Embryonic facial prominence (tissue), 1 donor: ENCODE measurements at regions not wholly inside any gene's neighbourhood (a gene's known extent, or its start where the extent isn't known, plus 50 kb on each side); places are given as distances from the start of the nearest gene placed in this dataset.

Experiments used
- DNase-seq: peaks from one replicate; pipeline ENCODE4 v3.0.0-alpha.2; 2016; ENCODE audit errors: extremely low spot score

DNA sequence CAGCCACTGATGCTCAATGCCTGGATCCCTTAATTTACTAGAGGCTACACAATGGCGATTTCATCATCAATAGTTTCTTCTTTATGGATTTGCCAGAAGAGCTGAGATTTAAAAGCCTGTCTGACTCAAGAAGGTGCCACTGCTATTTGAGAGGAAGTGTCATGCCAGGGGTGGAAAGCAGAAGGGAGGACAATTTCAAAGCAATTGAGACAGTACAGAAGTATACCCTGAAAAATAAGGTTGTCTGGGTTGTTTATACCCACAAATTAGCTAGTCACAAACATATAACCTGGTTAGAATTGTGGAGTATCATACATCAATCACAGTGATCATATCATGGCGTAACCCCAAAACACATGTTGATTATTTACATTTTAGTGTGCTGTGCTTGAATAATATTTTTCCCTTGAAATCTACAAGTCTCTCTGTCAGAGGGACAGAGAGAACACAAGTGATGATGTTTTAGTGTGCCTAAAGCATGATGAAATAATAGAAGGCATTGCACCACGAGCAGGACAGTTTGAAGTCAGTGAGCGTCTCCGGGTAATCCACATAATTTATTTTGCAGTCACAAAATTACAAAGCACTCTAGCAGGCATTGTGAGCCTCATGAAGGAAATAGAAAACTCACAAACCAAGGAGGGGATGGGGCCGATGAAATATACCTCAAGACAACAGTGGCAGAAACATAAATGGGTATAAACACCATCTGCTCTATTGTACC lies 312.2 kb upstream of the SPRED2 start:
- DNase-seq, result no peak

DNA sequence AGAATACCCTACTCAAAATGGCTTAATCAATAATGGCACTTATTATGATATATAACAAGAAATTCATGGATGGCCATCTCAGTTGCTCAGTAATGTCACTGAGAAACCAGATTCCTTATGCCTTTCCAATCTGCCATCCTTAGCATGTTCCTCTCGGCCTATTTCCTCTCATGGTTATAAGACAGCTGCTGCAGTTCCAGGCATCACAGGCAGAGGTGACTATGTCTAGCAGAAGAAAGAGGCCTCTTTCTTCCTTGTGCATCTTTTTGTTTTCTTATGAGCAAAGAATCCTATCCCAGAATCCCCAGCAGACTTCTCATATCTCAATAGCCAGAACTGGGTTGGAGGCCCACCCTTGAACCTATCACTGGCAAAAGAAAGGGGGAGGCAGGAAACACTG lies 310.6 kb upstream of the SPRED2 start:
- no peak for DNase-seq

DNA sequence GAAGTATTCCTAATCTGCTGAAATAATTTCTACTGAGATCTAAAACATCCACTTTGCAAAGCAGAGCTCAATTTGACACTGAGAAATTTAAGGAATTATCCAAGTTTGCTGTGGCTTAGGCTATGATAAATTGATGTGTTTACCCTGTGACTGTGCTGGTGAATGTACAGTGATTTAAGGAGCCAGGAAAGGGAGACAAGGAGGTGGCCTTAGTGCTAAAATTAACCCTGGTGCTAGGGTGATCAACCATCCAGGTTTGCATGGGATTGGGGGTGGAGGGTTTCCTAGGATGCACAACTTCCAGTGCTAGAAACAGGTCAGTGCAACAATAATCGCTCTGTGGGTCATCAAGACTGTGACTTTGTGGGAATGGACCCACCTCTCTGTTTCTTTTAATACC lies 307.5 kb upstream of the SPRED2 start:
- no peak for DNase-seq

DNA sequence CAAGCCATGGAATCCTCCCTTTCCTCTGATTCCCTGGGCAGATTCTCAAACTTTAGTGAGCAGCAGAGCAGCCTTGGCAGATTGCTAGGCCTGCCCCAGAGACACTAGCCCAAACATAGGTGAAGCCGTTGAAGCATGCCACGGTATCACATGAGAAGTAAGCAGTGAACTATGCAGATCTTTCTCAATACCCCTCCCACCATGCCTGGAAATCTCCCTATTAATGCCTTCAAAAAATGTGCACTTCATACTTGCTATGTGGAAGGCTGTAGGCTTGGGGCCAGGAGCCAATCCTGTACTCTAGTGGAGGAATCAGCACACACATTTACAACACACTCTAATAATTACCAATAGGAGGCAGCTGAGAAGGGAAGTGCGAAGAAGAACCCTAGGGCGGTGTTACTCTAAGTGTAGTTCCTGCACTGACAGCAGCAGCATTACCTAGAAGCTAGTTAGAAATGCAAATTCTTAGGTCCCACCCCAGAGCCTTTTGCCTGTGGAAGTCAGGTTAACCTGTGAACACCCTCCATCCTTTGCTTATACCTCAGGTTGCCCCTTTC lies 305.1 kb upstream of the SPRED2 start:
- DNase-seq, result no peak

DNA sequence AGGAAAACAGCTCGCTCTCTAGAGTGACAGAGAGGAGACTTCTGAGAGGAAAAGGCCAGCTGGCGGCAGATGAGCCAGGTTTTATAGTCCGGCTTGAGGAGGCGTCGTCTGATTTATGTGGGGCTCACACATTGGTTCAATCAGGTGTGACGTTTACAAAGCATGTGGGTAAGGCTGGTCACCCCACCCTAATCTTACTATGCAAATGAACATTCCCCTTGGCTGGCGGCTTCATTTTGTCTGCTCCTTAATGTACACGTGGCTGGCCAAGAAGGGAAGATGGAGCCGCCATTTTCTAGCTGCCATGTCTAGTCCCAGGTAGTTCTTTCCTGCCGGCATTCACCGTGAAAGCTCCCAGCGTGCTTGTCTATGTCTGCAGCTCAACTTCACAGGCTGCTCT lies 299.1 kb upstream of the SPRED2 start:
- no peak for DNase-seq

DNA sequence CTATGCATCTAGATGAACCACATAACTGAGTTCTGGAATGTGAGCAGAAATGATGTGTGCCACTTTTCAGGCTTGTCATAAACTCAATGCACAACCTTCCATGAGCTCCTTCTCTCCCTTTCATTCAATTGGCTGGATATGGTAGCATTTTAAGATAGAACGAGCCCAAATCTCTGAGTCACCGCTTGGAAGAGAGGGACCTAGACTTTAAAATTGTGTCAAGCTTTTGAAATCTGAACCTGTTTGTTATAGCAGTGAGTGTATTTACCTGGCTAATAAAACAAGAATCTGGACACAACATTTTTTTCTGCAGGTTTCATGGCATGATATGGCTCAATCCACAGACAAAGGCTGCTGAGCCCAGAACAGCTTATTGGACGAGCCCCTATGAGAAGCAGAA lies 297.8 kb upstream of the SPRED2 start:
- no peak for DNase-seq

DNA sequence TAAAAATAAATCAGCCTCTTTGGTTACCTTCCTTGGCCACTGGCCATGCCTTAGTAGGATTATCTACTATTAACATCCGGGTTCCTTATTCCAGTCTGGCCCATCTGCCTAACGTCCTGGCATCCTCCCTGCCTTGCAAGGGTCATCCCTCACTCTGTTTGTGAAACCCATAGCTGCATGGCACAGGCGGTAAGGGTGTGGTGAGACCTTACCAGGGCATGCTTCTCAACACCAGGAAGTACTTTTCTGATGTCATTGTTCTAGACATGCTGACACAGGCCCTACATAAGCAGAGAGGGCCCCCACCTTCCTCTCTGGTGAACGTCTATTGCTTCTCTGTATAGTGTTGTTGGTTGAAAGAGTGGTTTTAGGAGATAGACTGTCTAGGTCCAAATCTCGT lies 296.8 kb upstream of the SPRED2 start:
- DNase-seq, result no peak

DNA sequence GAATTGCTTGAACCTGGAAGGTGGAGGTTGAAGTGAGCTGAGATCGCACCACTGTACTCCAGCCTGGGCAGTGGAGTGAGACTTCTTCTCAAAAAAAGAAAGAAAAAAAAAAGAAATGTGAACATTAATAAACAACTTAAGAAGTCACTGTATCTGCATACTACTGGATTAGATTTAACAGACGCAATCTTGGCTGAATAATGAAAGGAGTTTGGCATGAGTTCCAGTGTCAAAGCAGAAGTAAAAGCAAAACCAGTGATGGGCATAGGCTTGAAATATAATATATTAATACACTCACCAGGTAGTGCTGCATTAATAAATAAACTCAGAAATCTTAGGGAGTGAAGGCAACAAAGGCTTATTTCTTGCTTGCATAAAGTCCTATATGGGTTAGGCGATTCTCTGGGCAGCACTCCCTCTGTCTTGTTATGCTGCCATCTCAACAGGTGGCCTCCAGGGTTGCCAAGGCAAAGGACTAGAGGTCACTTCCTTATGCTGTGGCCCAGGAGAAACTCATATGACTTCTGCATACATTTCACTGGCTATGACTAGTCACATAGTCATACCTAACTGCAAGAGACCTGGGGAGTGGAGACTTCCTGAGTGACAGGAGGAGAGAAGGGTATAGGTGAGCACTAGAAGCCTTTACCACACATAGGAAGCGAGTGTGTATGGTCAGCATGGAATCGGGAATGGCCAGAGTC lies 296.2 kb upstream of the SPRED2 start:
- no peak for DNase-seq

DNA sequence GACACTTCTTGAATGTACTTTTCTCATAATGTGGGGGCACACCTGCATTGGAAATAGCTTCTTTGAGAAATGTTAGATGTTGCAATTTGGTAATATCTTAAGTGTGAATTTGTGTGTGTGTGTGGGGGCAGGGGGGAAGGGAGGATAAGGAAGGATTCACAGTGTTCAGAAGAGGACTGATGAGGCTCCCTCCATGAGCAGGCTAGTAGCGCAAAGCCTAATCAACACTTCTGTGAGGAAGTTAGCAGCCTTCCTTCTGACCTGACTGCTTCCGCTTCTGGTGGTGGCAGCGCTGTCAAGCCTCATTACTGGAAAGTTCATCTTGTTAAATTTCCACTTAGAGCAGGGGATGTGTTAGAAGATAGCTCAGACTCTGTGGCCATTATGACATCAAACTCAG lies 295.4 kb upstream of the SPRED2 start:
- DNase-seq, result no peak

DNA sequence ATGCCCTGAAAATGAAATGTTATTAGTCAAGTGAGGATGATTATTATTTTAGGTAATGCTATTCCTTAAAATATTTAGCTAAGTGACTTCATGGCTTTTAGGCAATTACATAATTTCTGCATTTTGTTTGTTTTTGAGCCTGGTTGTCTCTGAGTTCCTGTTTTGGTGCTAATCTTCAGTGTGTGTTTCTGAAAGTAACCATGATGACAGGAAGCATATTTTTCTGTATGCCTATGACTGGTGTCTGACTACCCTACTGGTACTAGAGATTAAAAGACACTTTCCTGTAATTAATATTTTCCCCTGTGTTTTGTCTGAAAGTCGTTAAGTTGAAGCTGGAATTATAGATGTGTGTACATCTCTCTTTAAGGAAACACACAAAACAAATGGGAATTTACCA lies 295.0 kb upstream of the SPRED2 start:
- DNase-seq, result no peak

DNA sequence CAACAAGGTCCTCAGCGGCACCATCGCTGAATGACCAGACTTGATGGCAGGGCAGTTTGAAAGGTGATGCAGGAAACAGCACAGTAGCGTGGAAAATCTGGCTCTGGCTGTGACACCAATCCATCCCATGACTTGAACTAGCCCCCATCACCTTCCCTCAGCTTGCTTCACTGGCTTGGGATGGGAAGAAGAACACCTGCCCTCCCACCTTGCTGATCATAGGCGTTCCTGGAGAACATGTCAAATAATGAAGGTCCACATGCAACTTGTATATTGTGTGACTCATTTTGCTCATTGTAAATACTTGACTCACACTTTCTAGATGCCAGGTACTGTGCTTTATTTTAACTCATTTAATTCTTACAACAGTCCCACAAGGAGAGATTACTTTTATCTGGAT lies 292.4 kb upstream of the SPRED2 start:
- DNase-seq, result no peak

DNA sequence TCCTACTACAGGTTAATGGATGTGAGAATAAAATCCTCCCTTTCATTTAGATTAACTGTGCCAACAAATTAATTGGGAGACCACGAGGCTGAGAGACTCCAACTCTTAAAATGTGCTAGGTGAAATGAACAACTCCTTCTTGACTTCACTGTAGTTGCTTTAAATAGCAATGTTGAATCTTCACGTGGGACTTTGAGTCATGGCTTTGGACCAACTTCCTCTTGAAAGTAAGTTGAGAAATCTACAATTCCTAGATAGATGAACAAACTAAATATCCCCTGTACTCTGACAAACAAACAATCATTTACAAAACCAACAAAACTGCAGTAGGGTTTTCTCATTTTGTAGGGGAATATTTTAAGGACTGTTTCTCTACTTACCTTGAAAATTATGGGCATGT lies 291.9 kb upstream of the SPRED2 start:
- no peak for DNase-seq

DNA sequence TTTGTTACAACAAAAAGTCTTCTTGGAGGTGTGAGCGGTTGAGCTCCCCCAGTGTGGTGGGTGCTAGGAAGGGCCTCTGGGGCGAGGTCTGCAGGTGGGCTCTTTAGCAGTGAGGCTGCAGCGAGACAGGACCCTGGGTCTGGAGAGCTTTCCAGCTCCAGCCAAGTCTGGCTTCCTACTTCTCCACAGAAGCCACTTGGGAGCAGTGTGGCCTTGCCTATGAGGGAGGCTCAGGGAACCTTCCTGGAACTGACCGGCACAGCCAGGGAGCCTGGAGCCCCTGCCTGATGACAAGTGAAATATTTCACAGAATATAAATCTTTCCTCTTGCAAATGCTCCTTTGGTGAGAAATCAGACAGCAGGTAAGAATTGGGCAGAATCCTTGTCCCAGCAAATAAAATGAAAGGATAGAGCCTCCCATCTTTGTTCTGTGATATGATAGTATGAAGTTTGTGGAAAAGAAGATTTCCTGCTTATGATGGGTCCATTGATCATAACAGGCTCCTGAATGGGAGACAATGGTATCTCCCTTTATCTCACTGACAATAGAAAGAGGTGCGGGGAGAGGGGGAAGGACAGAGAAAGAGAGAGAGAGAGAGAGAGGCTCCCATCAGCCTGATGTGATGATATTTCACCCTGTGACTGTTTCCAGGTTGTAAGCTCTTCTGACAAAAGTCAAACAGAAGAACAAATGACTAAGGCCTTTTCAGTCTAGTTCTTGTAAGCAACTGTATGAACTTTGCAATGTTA lies 289.8 kb upstream of the SPRED2 start:
- no peak for DNase-seq

DNA sequence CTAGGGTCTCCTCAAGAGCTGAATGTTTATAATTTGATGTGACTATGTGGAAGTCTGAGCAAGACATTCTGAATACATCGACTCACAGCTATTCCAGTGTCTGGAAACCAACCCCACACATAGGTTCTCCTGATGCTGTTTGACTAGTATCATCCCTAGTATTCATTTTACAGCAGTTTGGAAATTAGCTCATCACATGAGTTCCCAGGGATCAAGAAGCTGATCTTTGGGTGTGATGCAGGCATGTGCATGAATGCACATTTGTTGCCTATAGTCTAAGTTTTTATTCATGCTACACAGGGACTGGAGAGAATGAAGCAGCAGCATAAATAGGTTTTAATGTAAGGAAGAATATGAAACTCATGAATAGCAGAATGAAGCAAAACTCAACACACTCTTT lies 284.3 kb upstream of the SPRED2 start:
- DNase-seq, result no peak

DNA sequence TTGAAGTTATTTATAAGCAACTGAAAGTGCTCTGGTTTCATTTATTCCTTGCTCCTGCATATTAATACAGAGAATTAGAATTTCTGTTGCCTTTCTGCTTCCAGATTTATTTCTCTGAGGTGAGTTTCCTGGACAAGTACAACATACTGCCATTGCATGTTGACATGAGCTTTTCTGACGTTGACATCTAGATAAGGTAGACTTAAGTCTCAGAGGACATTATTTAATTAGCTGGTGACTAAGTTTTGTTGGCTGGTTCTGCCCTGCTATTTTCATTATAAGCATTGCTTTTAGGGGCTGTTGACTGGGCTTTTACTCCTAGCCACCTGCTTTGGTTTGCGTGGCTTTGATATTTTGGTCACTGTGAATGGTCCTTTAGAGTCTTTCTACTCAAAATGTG lies 282.9 kb upstream of the SPRED2 start:
- no peak for DNase-seq

DNA sequence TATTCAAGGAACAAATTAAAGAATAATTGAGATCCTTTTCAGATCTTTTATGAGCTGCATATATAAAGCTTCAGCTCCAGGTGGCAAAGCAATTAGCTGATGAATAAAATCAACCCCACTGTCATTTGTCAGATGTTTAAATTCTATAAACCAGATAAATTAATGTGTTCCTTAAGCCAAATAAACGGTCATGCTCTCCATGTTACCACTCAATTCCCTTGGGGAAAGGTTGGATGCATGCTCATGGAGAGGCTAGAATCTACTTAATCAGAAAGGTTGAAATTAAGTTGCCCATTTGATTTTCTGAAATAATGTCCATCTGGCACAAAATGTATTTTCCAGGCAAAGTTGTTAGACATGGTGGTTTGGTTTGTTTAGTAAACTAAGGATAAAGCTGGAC lies 282.5 kb upstream of the SPRED2 start:
- no peak for DNase-seq

DNA sequence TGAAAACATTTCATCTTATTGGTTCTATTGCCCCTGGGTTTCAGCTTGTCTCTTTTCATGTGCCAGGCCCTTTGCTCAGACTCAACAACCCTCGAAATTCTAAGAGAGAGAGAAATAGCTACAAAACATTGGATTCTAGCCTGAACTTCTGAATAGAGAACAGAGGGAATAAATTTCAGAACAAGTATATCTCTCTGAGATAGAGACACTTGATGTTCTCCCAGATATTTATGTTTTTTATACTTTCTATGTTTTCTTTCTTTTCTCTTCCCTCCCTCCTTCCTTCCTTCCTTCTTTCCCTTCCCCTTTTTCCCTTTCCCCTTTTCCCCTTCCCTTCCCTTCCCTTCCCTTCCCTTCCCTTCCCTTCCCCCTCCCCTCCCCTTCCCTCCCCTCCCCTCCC lies 279.5 kb upstream of the SPRED2 start:
- DNase-seq, result no peak

DNA sequence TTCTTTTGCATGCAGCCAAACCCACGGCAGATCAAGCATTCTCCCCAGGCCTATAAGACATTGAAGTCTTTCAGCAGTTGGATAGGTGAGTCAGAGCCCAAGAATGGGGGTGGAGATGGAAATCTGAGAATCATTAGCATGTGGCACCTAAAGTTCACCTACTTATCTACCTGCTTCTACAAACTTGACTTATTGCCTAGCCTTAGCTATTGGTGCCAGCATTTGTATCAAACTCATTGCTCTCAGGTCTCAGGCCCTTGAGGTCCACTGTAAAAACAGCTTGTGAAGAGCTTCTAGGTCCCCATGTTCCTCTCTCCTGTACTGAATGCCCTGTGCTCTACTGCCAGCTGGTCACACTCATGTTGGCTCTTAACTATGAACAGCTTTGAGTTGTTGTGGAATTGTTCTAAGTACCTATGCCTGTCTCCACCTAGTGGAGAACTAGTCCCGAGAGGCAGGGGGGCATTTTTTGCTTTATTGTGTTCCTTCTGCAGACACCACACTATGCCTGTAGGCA lies 278.4 kb upstream of the SPRED2 start:
- DNase-seq, result no peak

DNA sequence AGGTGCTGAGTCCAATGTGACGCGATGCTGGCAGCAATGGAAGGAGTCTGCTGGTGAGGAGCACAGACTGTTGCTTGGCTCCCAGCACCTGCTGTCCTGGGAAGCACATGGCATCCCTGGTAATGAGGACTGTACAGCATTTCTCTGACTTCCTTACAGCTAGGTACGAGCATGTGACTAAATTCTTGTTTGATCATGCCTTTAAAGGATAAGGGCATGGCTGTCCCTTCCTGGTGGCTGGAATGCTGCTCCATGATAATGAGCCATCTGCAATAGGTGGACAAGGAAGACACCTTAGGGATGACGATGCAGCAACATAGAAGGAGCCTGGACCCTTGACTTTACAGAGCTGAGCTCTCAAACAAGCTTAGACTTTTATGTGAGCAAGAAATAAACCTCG lies 278.0 kb upstream of the SPRED2 start:
- DNase-seq, result no peak

DNA sequence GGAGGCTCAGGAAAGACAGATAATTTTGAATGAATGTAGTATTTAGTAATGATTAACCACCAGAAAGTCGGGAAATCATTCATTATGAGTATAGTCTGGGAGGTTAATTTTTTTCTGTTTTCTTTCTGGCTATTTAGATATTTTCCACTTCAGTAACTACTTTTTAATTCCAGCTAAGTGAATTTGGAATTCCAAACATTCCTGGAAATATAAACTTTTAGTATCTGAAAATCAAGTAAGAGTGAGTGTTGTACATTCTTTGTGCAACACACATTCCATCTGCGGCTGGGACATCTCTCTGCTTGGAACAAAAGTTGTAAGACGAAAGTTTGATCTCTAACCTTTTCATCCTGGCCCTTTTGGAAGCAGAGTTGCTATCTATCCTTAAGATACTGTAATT lies 275.7 kb upstream of the SPRED2 start:
- no peak for DNase-seq

DNA sequence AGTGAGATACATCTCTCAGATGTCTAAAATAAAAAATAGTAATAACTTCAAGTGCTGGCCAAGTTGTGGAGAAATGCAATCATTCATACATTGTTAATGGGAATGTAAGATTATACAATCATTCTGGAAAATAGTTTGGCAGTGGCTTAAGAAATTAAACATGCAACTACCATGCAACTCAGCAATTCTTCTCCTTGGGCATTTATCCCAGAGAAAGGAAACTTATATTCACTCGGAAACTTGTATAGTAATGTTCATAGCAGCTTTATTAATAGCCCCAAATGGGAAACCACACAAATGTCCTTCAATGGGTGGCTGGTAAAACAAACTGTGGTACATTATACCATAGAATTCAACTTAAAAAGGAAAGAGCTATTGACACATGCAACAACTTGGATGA lies 274.0 kb upstream of the SPRED2 start:
- no peak for DNase-seq

DNA sequence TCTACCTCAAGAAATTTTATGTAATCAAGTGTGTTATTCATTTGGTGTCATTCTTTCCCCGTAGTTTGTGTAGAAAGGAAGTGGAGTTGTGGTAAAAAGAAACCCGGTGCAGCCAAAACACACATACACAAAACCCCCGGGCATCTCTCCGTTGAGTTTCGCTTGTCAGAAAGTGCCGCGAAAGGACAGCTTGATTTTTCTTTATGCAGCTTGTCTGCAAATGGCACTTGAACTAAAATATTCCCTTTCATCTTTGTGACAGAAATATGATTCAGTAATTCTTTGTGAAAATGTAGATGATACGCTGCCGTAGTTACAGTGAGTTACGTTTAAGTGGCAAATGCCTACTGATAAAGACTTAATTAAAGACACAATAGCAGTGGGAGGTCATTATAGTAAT lies 268.8 kb upstream of the SPRED2 start:
- no peak for DNase-seq

DNA sequence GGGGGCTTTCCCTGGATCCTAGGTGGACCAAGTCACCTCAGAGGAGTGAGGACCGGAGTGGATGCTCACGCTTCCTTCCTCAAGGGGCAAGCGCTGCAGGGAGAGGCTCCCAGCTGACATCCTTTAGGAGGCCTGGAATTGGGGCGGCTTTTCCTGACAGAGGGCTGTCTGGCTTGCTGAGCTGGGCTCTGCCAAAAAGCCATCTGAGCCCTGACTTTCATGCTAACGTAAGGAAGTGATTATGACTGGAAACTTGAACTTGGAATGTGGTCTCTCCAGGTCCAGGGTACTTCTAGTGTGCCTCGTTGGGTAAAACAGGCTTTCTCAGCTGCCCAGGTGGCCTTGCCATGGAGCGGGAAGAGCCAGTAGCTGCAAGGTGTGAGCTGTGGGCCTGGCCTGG lies 268.3 kb upstream of the SPRED2 start:
- peak; percentile 70 for DNase-seq
